Brain microvascular endothelial cell (primary cell): ENCODE measurements at regions not wholly inside any gene's neighbourhood (a gene's known extent, or its start where the extent isn't known, plus 50 kb on each side); places are given as distances from the start of the nearest gene placed in this dataset.

Source experiments
- DNase-seq: peaks from one replicate; pipeline ENCODE4 v3.0.0-alpha.2; 2020
- H3K27ac ChIP-seq: fragments of 250-450 bp; sonication (Bioruptor Pico); 2 replicates; pipeline ENCODE4 v1.5.1; 2020; ENCODE audit warnings: mild to moderate bottlenecking, moderate library complexity
- H3K27me3 ChIP-seq: fragments of 250-450 bp; sonication (Bioruptor Pico); replicated peaks from 2 replicates; pipeline ENCODE4 v1.5.1; 2020; ENCODE audit warnings: mild to moderate bottlenecking
- H3K36me3 ChIP-seq: fragments of 250-450 bp; sonication (Bioruptor Pico); replicated peaks from 2 replicates; pipeline ENCODE4 v1.5.1; 2020; ENCODE audit warnings: mild to moderate bottlenecking
- H3K4me3 ChIP-seq: 2 replicates; pipeline ENCODE4 v1.5.1; 2011; ENCODE audit warnings: low read depth, mild to moderate bottlenecking, control low read depth, low read length, moderate library complexity
- in situ Hi-C: cut with HindIII; loops from 2 replicates; pipeline ENCODE4 v1.10.0; 2017; ENCODE audit warnings: low sequenced_read_pairs, low pct_ligation_motif_present
- TF ChIP-seq, protein P1 (sequence below): IDR thresholded peaks from 2 replicates; pipeline ENCODE4 v1.5.1; 2011; ENCODE audit warnings: low read depth, mild to moderate bottlenecking, moderate library complexity, low read length, control low read depth, inconsistent platforms; ENCODE audit errors: missing control alignments

GRCh38 chr18:40867459-40867858 lies 1087.6 kb upstream of the PIK3C3 start:
- TF ChIP-seq, protein P1, sequence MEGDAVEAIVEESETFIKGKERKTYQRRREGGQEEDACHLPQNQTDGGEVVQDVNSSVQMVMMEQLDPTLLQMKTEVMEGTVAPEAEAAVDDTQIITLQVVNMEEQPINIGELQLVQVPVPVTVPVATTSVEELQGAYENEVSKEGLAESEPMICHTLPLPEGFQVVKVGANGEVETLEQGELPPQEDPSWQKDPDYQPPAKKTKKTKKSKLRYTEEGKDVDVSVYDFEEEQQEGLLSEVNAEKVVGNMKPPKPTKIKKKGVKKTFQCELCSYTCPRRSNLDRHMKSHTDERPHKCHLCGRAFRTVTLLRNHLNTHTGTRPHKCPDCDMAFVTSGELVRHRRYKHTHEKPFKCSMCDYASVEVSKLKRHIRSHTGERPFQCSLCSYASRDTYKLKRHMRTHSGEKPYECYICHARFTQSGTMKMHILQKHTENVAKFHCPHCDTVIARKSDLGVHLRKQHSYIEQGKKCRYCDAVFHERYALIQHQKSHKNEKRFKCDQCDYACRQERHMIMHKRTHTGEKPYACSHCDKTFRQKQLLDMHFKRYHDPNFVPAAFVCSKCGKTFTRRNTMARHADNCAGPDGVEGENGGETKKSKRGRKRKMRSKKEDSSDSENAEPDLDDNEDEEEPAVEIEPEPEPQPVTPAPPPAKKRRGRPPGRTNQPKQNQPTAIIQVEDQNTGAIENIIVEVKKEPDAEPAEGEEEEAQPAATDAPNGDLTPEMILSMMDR = no peak
- H3K36me3 ChIP-seq = no peaks in the 10 kb centered on the region
- peak overlapping the region; percentile 99 for H3K27ac ChIP-seq
- in situ Hi-C loops = no loop called here
- H3K27me3 ChIP-seq = no peaks in the 10 kb centered on the region
- peak; percentile 73 for DNase-seq
- no peak overlapping the region for H3K4me3 ChIP-seq

DNA sequence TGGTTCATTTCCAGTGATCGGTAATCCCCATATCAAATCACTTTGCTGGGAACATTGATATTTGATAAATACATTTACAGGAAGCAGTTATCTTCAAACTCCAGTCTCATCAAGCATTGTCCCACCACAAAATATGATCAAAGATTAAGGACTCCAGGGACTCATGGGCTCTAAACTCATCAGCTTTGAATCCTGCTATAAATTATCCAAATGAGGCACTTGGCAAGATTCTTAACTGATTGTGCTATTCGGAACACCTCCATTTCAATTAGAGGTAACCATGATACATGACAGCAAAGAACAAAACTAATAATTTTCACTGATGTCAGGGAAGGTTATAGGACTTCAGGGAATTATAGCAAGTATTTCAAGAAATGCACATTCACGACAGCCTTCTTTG lies 1088.1 kb upstream of the PIK3C3 start:
- no peak overlapping the region for H3K4me3 ChIP-seq
- TF ChIP-seq, protein P1 = no peak
- no peak for DNase-seq
- in situ Hi-C loops = no loop called here
- H3K36me3 ChIP-seq = no peaks in the 10 kb centered on the region
- no peaks in the 10 kb centered on the region for H3K27me3 ChIP-seq
- H3K27ac ChIP-seq = peak overlapping the region; percentile 99

GRCh38 chr18:40866013-40866645 lies 1088.9 kb upstream of the PIK3C3 start:
- in situ Hi-C loops = no loop called here
- peak; percentile 17 for DNase-seq
- no peak overlapping the region for H3K27ac ChIP-seq
- no peaks in the 10 kb centered on the region for H3K36me3 ChIP-seq
- TF ChIP-seq, protein P1 = no peak
- H3K27me3 ChIP-seq = no peaks in the 10 kb centered on the region
- no peak overlapping the region for H3K4me3 ChIP-seq

GRCh38 chr18:40864846-40865245 lies 1090.2 kb upstream of the PIK3C3 start:
- H3K27ac ChIP-seq = no peak overlapping the region
- H3K36me3 ChIP-seq = no peaks in the 10 kb centered on the region
- H3K27me3 ChIP-seq = no peaks in the 10 kb centered on the region
- TF ChIP-seq, protein P1 = no peak
- in situ Hi-C loops = no loop called here
- no peak overlapping the region for H3K4me3 ChIP-seq
- no peak for DNase-seq

DNA sequence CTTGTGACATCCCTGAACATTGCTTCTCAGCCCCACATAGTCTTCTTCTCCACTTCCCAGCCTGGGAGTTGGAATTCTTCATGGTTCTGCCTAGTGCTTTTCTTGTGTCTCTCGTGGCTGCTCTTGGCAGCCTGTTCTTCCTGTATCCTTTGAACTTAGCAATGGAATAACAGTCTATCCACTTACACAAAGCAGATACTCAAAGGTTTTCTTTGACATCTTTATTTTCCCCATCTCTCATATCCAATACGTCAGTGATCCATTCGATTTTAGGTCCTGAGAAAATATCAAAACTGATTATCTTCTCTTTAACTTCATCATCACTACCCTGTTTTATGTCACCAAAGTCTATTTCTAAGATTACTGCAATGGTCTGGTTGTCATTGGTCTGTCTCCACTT lies 1091.2 kb upstream of the PIK3C3 start:
- no peaks in the 10 kb centered on the region for H3K27me3 ChIP-seq
- H3K27ac ChIP-seq = no peak overlapping the region
- in situ Hi-C loops = no loop called here
- DNase-seq = no peak
- TF ChIP-seq, protein P1 = no peak
- H3K36me3 ChIP-seq = no peaks in the 10 kb centered on the region
- H3K4me3 ChIP-seq = no peak overlapping the region

DNA sequence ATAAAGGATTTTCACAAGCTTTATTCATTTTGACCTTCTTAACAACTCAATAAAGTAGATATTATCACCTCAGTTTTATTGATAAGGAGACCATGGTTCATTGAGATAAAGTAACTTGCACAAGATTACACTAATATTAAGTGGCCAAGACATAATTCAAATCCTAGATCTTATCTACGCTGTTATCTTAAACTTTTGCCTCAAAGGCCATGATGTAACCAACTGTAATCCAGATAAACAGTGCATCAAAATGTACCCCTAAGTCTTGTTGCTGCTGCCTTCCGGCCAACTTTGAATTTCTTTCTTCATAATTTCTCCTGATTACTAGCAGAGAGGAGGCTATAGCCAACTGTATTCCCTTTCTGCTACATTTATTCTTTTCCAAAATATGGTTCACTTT lies 1094.8 kb upstream of the PIK3C3 start:
- no peaks in the 10 kb centered on the region for H3K36me3 ChIP-seq
- no peak overlapping the region for H3K4me3 ChIP-seq
- DNase-seq = no peak
- in situ Hi-C loops = no loop called here
- H3K27me3 ChIP-seq = no peaks in the 10 kb centered on the region
- TF ChIP-seq, protein P1 = no peak
- no peak overlapping the region for H3K27ac ChIP-seq
